ENCODE measurements at regions not wholly inside any gene's neighbourhood (a gene's known extent, or its start where the extent isn't known, plus 50 kb on each side); places are given as distances from the start of the nearest gene placed in this dataset.

- WGBS, 4 donors, result 92 to 96% (median 94%) methylated on average over 2 of the region's 2 CpGs
- H3K27me3 ChIP-seq, result no peaks in the 10 kb centered on the region
Observed at GRCh38 chr13:57408312-57408711, 223.2 kb upstream of the PCDH17 start.

DNA sequence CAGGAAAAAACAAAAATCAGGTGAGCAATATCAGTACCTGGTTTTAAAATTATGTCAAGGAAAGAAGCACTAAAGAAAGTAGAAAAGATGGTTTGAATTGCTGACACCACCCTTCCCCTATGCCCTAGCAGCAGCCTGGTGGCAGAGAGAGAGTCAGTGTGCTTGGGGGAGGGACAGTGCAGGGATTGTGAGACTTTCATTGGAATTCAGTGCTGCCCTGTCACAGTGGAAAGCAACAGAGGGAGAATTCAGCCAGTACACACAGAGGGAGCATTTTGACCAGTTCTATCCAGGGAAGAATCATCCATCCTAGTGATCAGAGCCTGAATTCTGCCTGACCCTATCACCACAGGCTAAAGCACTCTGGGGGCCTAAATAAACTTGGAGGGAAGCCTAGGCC lies 222.4 kb upstream of the PCDH17 start:
- Histone ChIP-seq H3K27ac (no peak overlapping the region), H3K4me3 (no peak overlapping the region), H3K36me3 (no peaks in the 10 kb centered on the region), H3K4me1 (no peaks in the 10 kb centered on the region), H3K27me3 (no peaks in the 10 kb centered on the region), H3K9me3 (peaks cover 0 to 4% (median 0%) of the 10 kb centered on the region in 12 donors)
- TF ChIP-seq, protein P1, sequence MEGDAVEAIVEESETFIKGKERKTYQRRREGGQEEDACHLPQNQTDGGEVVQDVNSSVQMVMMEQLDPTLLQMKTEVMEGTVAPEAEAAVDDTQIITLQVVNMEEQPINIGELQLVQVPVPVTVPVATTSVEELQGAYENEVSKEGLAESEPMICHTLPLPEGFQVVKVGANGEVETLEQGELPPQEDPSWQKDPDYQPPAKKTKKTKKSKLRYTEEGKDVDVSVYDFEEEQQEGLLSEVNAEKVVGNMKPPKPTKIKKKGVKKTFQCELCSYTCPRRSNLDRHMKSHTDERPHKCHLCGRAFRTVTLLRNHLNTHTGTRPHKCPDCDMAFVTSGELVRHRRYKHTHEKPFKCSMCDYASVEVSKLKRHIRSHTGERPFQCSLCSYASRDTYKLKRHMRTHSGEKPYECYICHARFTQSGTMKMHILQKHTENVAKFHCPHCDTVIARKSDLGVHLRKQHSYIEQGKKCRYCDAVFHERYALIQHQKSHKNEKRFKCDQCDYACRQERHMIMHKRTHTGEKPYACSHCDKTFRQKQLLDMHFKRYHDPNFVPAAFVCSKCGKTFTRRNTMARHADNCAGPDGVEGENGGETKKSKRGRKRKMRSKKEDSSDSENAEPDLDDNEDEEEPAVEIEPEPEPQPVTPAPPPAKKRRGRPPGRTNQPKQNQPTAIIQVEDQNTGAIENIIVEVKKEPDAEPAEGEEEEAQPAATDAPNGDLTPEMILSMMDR (IDR thresholded peaks at IDR 0.05), result no peak
- TF ChIP-seq POLR2A (IDR thresholded peaks at IDR 0.05), result no peak
- ATAC-seq, result no peak
- no peak for DNase-seq
- intact Hi-C loops (cut with DNase I), result no loop called here

More at GRCh38 chr13:57408312-57408711, 223.2 kb upstream of the PCDH17 start:
- Histone ChIP-seq H3K4me1 (no peaks in the 10 kb centered on the region), H3K36me3 (no peaks in the 10 kb centered on the region), H3K9me3 (peaks cover 0 to 4% (median 0%) of the 10 kb centered on the region in 12 donors), H3K27ac (no peak overlapping the region), H3K4me3 (no peak overlapping the region)
- TF ChIP-seq, protein P1 (IDR thresholded peaks at IDR 0.05), result no peak
- TF ChIP-seq POLR2A (IDR thresholded peaks at IDR 0.05), result no peak
- ATAC-seq (no peak), DNase-seq (no peak)
- intact Hi-C loops (cut with DNase I), result no loop called here

GRCh38 chr13:57409656-57410055 lies 221.9 kb upstream of the PCDH17 start:
- whole genome bisulfite sequencing, 4 donors, result 70 to 100% (median 95%) methylated on average over 1 of the region's 1 CpG
- H3K27me3 ChIP-seq, result no peaks in the 10 kb centered on the region
- H3K27ac ChIP-seq, result no peak overlapping the region
- no peak for DNase-seq
- ATAC-seq, result no peak
- no peak overlapping the region for H3K4me3 ChIP-seq
- H3K36me3 ChIP-seq, result no peaks in the 10 kb centered on the region
- intact Hi-C loops (cut with DNase I), result no loop called here
- H3K9me3 ChIP-seq, result peaks cover 0 to 4% (median 0%) of the 10 kb centered on the region in 12 donors
- no peak for TF ChIP-seq POLR2A (IDR thresholded peaks at IDR 0.05)
- TF ChIP-seq, protein P1 (IDR thresholded peaks at IDR 0.05), result no peak
- no peaks in the 10 kb centered on the region for H3K4me1 ChIP-seq

GRCh38 chr13:57418067-57418677 lies 213.4 kb upstream of the PCDH17 start:
- Histone ChIP-seq H3K4me1 (no peaks in the 10 kb centered on the region), H3K27me3 (no peaks in the 10 kb centered on the region), H3K27ac (no peak overlapping the region), H3K36me3 (no peaks in the 10 kb centered on the region), H3K4me3 (no peak overlapping the region), H3K9me3 (no peaks in the 10 kb centered on the region)
- DNase-seq (no peak), ATAC-seq (no peak)
- intact Hi-C loops (cut with DNase I), result no loop called here
- TF ChIP-seq, protein P1 (IDR thresholded peaks at IDR 0.05), result no peak
- TF ChIP-seq POLR2A (IDR thresholded peaks at IDR 0.05), result no peak
- WGBS, 4 donors, result 58 to 75% (median 74%) methylated on average over 6 of the region's 6 CpGs
